ENCODE measurements at regions not wholly inside any gene's neighbourhood (a gene's known extent, or its start where the extent isn't known, plus 50 kb on each side); places are given as distances from the start of the nearest gene placed in this dataset.

GRCh38 chr16:86942151-86943051 lies 364.1 kb downstream of the FOXL1 start:
- Histone ChIP-seq H3K27ac (no peak overlapping the region), H3K4me1 (ENCODE audit: control insufficient read depth in 1 of 2, insufficient read depth in 1 of 2, low read depth in 1 of 2, low read length in 1 of 2) (no peaks in the 10 kb centered on the region), H3K9me3 (no peaks in the 10 kb centered on the region), H3K4me3 (ENCODE audit: low read depth in 1 of 2, low read length in 1 of 2) (no peak overlapping the region), H3K27me3 (peaks cover 17% of the 10 kb centered on the region), H3K36me3 (no peaks in the 10 kb centered on the region)
- TF ChIP-seq, protein P1, sequence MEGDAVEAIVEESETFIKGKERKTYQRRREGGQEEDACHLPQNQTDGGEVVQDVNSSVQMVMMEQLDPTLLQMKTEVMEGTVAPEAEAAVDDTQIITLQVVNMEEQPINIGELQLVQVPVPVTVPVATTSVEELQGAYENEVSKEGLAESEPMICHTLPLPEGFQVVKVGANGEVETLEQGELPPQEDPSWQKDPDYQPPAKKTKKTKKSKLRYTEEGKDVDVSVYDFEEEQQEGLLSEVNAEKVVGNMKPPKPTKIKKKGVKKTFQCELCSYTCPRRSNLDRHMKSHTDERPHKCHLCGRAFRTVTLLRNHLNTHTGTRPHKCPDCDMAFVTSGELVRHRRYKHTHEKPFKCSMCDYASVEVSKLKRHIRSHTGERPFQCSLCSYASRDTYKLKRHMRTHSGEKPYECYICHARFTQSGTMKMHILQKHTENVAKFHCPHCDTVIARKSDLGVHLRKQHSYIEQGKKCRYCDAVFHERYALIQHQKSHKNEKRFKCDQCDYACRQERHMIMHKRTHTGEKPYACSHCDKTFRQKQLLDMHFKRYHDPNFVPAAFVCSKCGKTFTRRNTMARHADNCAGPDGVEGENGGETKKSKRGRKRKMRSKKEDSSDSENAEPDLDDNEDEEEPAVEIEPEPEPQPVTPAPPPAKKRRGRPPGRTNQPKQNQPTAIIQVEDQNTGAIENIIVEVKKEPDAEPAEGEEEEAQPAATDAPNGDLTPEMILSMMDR (IDR thresholded peaks at IDR 0.05): no peak

DNA sequence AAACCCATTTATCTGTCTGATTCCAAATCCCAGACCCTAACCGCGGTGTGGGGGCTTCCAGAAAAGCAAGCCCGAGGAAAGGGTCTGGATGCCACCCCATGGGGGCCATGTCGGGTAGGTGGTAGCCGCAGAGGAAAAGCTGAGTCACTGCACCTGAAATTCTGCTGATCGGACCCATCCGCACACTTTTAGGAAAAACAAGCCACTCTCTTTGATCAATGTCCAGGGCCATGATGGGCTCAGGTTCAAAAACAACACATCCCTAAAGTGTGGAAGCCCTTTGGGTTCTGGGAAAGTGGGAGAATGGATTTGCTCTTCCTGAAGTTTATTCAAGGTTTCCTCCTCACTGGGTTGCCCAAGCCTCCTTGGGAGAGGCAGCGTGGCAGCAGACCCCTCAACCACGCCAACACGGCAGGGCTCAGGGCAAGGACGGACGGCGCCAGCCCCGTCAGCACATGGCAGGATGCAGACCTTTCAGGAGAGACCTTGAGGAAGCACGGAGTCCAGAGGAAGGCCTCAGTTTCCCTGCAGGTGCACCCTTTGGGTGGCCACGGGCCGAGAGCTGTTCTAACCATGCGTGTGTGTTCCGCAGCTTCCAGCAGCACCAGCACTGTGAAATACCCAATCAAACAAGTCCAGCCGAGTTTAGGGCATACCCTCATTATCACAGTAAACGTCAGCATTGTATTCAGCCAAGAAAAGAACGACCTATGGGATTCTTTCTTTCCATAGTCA lies 367.0 kb downstream of the FOXL1 start:
- Histone ChIP-seq H3K36me3 (no peaks in the 10 kb centered on the region), H3K4me3 (ENCODE audit: low read depth in 1 of 2, low read length in 1 of 2) (no peak overlapping the region), H3K27me3 (peaks cover 4% of the 10 kb centered on the region), H3K9me3 (no peaks in the 10 kb centered on the region), H3K27ac (no peak overlapping the region), H3K4me1 (ENCODE audit: control insufficient read depth in 1 of 2, insufficient read depth in 1 of 2, low read depth in 1 of 2, low read length in 1 of 2) (no peaks in the 10 kb centered on the region)
- TF ChIP-seq, protein P1 (IDR thresholded peaks at IDR 0.05): no peak

- Histone ChIP-seq H3K9me3 (no peaks in the 10 kb centered on the region), H3K27me3 (no peaks in the 10 kb centered on the region), H3K27ac (no peak overlapping the region), H3K4me1 (ENCODE audit: control insufficient read depth in 1 of 2, insufficient read depth in 1 of 2, low read depth in 1 of 2, low read length in 1 of 2) (no peaks in the 10 kb centered on the region), H3K36me3 (no peaks in the 10 kb centered on the region), H3K4me3 (ENCODE audit: low read depth in 1 of 2, low read length in 1 of 2) (no peak overlapping the region)
- TF ChIP-seq, protein P1 (IDR thresholded peaks at IDR 0.05): no peak
These were observed 368.0 kb downstream of the FOXL1 start for GRCh38 chr16:86946396-86946795.

GRCh38 chr16:86946981-86947380 lies 368.6 kb downstream of the FOXL1 start:
- Histone ChIP-seq H3K27me3 (no peaks in the 10 kb centered on the region), H3K27ac (no peak overlapping the region), H3K4me1 (ENCODE audit: control insufficient read depth in 1 of 2, insufficient read depth in 1 of 2, low read depth in 1 of 2, low read length in 1 of 2) (no peaks in the 10 kb centered on the region), H3K4me3 (ENCODE audit: low read depth in 1 of 2, low read length in 1 of 2) (no peak overlapping the region), H3K36me3 (no peaks in the 10 kb centered on the region), H3K9me3 (no peaks in the 10 kb centered on the region)
- TF ChIP-seq, protein P1 (IDR thresholded peaks at IDR 0.05): no peak

DNA sequence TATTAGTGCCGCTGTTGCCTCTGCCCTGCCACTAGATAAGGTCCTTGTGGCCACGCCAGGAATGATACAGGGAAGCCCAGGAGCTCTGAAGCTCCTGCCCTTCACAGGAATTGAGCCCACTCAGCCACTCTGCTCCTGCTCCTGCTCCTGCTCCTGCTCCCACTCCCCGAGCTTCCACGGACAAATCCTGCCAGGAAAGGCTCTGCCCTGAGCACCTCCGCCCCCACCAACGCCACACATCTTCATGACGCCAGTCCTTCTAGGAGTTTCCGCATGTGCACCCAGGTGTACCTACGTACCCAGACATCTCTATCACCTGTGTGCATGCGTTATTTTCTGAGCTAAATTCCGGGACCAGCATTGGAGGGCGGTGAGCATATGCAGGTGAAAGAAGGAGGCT lies 369.1 kb downstream of the C16orf95 start:
- H3K4me3 ChIP-seq (ENCODE audit: low read depth in 1 of 2, low read length in 1 of 2): no peak overlapping the region
- no peaks in the 10 kb centered on the region for H3K4me1 ChIP-seq (ENCODE audit: control insufficient read depth in 1 of 2, insufficient read depth in 1 of 2, low read depth in 1 of 2, low read length in 1 of 2)
- H3K27me3 ChIP-seq: peaks cover 2% of the 10 kb centered on the region
- H3K36me3 ChIP-seq: no peaks in the 10 kb centered on the region
- H3K9me3 ChIP-seq: no peaks in the 10 kb centered on the region
- H3K27ac ChIP-seq: no peak overlapping the region
- TF ChIP-seq, protein P1 (IDR thresholded peaks at IDR 0.05): no peak

All from neutrophil (primary cell).